ENCODE measurements at regions not wholly inside any gene's neighbourhood (a gene's known extent, or its start where the extent isn't known, plus 50 kb on each side); places are given as distances from the start of the nearest gene placed in this dataset.

- no peaks in the 10 kb centered on the region for H3K27me3 Mint-ChIP-seq (ENCODE audit: low read depth)
- H3K9me3 Mint-ChIP-seq = no peaks in the 10 kb centered on the region
- no peak overlapping the region for H3K27ac Mint-ChIP-seq
- no peak overlapping the region for H3K4me3 Mint-ChIP-seq
- no peaks in the 10 kb centered on the region for H3K4me1 Mint-ChIP-seq (ENCODE audit: low read depth)
- no peaks in the 10 kb centered on the region for H3K36me3 Mint-ChIP-seq (ENCODE audit: low read depth)
Measured at GRCh38 chr2:66050392-66050791, 384.5 kb upstream of the MEIS1 start.

- Mint-ChIP-seq H3K27ac (no peak overlapping the region), H3K36me3 (ENCODE audit: low read depth) (no peaks in the 10 kb centered on the region), H3K27me3 (ENCODE audit: low read depth) (no peaks in the 10 kb centered on the region), H3K4me3 (no peak overlapping the region), H3K4me1 (ENCODE audit: low read depth) (no peaks in the 10 kb centered on the region), H3K9me3 (no peaks in the 10 kb centered on the region)
Measured at GRCh38 chr2:66048667-66049066, 386.3 kb upstream of the MEIS1 start.

GRCh38 chr2:66041902-66042657 lies 392.8 kb upstream of the MEIS1 start:
- no peaks in the 10 kb centered on the region for H3K4me1 Mint-ChIP-seq (ENCODE audit: low read depth)
- H3K27me3 Mint-ChIP-seq (ENCODE audit: low read depth) = no peaks in the 10 kb centered on the region
- no peak overlapping the region for H3K4me3 Mint-ChIP-seq

GRCh38 chr2:66036948-66037347 lies 398.0 kb upstream of the MEIS1 start:
- Mint-ChIP-seq H3K4me1 (ENCODE audit: low read depth) (no peaks in the 10 kb centered on the region), H3K36me3 (ENCODE audit: low read depth) (no peaks in the 10 kb centered on the region), H3K4me3 (no peak overlapping the region), H3K27ac (no peak overlapping the region), H3K9me3 (no peaks in the 10 kb centered on the region), H3K27me3 (ENCODE audit: low read depth) (no peaks in the 10 kb centered on the region)

More at GRCh38 chr2:66041902-66042657, 392.8 kb upstream of the MEIS1 start:
- no peaks in the 10 kb centered on the region for H3K36me3 Mint-ChIP-seq (ENCODE audit: low read depth)
- H3K27ac Mint-ChIP-seq = no peak overlapping the region
- H3K9me3 Mint-ChIP-seq = no peaks in the 10 kb centered on the region

- no peak overlapping the region for H3K27ac Mint-ChIP-seq
- no peaks in the 10 kb centered on the region for H3K27me3 Mint-ChIP-seq (ENCODE audit: low read depth)
- no peaks in the 10 kb centered on the region for H3K4me1 Mint-ChIP-seq (ENCODE audit: low read depth)
- H3K9me3 Mint-ChIP-seq = no peaks in the 10 kb centered on the region
- no peak overlapping the region for H3K4me3 Mint-ChIP-seq
- no peaks in the 10 kb centered on the region for H3K36me3 Mint-ChIP-seq (ENCODE audit: low read depth)
Measured at GRCh38 chr2:66034467-66034866, 400.5 kb upstream of the MEIS1 start.

GRCh38 chr2:66032226-66032775 lies 402.6 kb upstream of the MEIS1 start:
- Mint-ChIP-seq H3K4me1 (ENCODE audit: low read depth) (no peaks in the 10 kb centered on the region), H3K27me3 (ENCODE audit: low read depth) (no peaks in the 10 kb centered on the region), H3K36me3 (ENCODE audit: low read depth) (no peaks in the 10 kb centered on the region), H3K4me3 (no peak overlapping the region), H3K27ac (no peak overlapping the region), H3K9me3 (no peaks in the 10 kb centered on the region)

- Mint-ChIP-seq H3K27me3 (ENCODE audit: low read depth) (no peaks in the 10 kb centered on the region), H3K4me1 (ENCODE audit: low read depth) (no peaks in the 10 kb centered on the region), H3K4me3 (no peak overlapping the region), H3K27ac (no peak overlapping the region), H3K9me3 (no peaks in the 10 kb centered on the region), H3K36me3 (ENCODE audit: low read depth) (no peaks in the 10 kb centered on the region)
Measured at GRCh38 chr2:66031236-66031635, 403.7 kb upstream of the MEIS1 start.

GRCh38 chr2:66030553-66030952 lies 404.4 kb upstream of the MEIS1 start:
- Mint-ChIP-seq H3K27ac (no peak overlapping the region), H3K4me3 (no peak overlapping the region), H3K36me3 (ENCODE audit: low read depth) (no peaks in the 10 kb centered on the region), H3K4me1 (ENCODE audit: low read depth) (no peaks in the 10 kb centered on the region), H3K9me3 (no peaks in the 10 kb centered on the region), H3K27me3 (ENCODE audit: low read depth) (no peaks in the 10 kb centered on the region)

GRCh38 chr2:66024391-66024790 lies 410.5 kb upstream of the MEIS1 start:
- H3K36me3 Mint-ChIP-seq (ENCODE audit: low read depth) = no peaks in the 10 kb centered on the region
- no peaks in the 10 kb centered on the region for H3K27me3 Mint-ChIP-seq (ENCODE audit: low read depth)
- H3K27ac Mint-ChIP-seq = no peak overlapping the region
- H3K4me1 Mint-ChIP-seq (ENCODE audit: low read depth) = no peaks in the 10 kb centered on the region
- H3K9me3 Mint-ChIP-seq = no peaks in the 10 kb centered on the region
- H3K4me3 Mint-ChIP-seq = no peak overlapping the region

- no peaks in the 10 kb centered on the region for H3K4me1 Mint-ChIP-seq (ENCODE audit: low read depth)
- no peaks in the 10 kb centered on the region for H3K9me3 Mint-ChIP-seq
- H3K27me3 Mint-ChIP-seq (ENCODE audit: low read depth) = no peaks in the 10 kb centered on the region
- no peak overlapping the region for H3K27ac Mint-ChIP-seq
- H3K4me3 Mint-ChIP-seq = no peak overlapping the region
- H3K36me3 Mint-ChIP-seq (ENCODE audit: low read depth) = no peaks in the 10 kb centered on the region
Measured at GRCh38 chr2:66021296-66021695, 413.6 kb upstream of the MEIS1 start.

GRCh38 chr2:66017763-66018162 lies 417.2 kb upstream of the MEIS1 start:
- Mint-ChIP-seq H3K4me1 (ENCODE audit: low read depth) (no peaks in the 10 kb centered on the region), H3K9me3 (no peaks in the 10 kb centered on the region), H3K27me3 (ENCODE audit: low read depth) (no peaks in the 10 kb centered on the region), H3K36me3 (ENCODE audit: low read depth) (no peaks in the 10 kb centered on the region), H3K4me3 (no peak overlapping the region), H3K27ac (no peak overlapping the region)

GRCh38 chr2:66014450-66014849 lies 420.5 kb upstream of the MEIS1 start:
- Mint-ChIP-seq H3K27ac (no peak overlapping the region), H3K36me3 (ENCODE audit: low read depth) (no peaks in the 10 kb centered on the region), H3K27me3 (ENCODE audit: low read depth) (no peaks in the 10 kb centered on the region), H3K9me3 (peaks cover 3% of the 10 kb centered on the region), H3K4me3 (no peak overlapping the region), H3K4me1 (ENCODE audit: low read depth) (no peaks in the 10 kb centered on the region)

- Mint-ChIP-seq H3K27ac (no peak overlapping the region), H3K4me3 (no peak overlapping the region), H3K36me3 (ENCODE audit: low read depth) (no peaks in the 10 kb centered on the region), H3K27me3 (ENCODE audit: low read depth) (no peaks in the 10 kb centered on the region), H3K9me3 (peaks cover 3% of the 10 kb centered on the region), H3K4me1 (ENCODE audit: low read depth) (no peaks in the 10 kb centered on the region)
Measured at GRCh38 chr2:66013456-66013855, 421.5 kb upstream of the MEIS1 start.

GRCh38 chr2:66003931-66004330 lies 431.0 kb upstream of the MEIS1 start:
- Mint-ChIP-seq H3K36me3 (ENCODE audit: low read depth) (no peaks in the 10 kb centered on the region), H3K27me3 (ENCODE audit: low read depth) (no peaks in the 10 kb centered on the region), H3K4me1 (ENCODE audit: low read depth) (no peaks in the 10 kb centered on the region), H3K9me3 (peaks cover 3% of the 10 kb centered on the region), H3K4me3 (no peak overlapping the region), H3K27ac (no peak overlapping the region)

GRCh38 chr2:66001538-66001937 lies 433.4 kb upstream of the MEIS1 start:
- Mint-ChIP-seq H3K4me3 (no peak overlapping the region), H3K4me1 (ENCODE audit: low read depth) (no peaks in the 10 kb centered on the region), H3K27me3 (ENCODE audit: low read depth) (no peaks in the 10 kb centered on the region), H3K36me3 (ENCODE audit: low read depth) (no peaks in the 10 kb centered on the region), H3K9me3 (no peaks in the 10 kb centered on the region), H3K27ac (no peak overlapping the region)
